Stimulated activated CD4-positive, alpha-beta T cell treated with anti-CD3 and anti-CD28 coated beads, Interleukin-1b, Interleukin-23, amount 100 ng/mL, for 4 hours (primary cell): ENCODE measurements at regions not wholly inside any gene's neighbourhood (a gene's known extent, or its start where the extent isn't known, plus 50 kb on each side); places are given as distances from the start of the nearest gene placed in this dataset.

Source experiments
- DNase-seq, 2 donors: peaks; one replicate each; pipeline ENCODE4 v3.0.0-alpha.2; 2020; ENCODE audit warnings: low read depth in 2 of 2

DNA sequence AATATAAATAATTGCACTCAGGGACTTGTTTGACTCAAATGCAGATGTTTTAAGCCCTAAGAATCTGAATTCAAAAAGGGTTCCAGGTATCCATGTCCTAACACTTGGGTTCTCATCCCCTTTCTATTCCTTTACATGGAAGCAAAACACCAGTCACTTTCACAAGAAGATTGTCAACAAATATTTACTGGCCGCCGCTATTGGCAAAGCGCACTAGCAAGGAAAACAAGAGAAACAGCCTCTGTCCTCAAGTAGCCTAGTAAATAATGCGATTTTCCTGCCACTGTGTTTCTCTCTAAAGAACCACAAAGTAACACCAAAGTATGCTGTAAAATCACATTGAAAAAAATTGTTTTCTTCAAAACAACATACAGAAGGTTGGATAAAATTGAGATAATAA lies 66.7 kb upstream of the EZH2 start:
- DNase-seq, result no peak

DNA sequence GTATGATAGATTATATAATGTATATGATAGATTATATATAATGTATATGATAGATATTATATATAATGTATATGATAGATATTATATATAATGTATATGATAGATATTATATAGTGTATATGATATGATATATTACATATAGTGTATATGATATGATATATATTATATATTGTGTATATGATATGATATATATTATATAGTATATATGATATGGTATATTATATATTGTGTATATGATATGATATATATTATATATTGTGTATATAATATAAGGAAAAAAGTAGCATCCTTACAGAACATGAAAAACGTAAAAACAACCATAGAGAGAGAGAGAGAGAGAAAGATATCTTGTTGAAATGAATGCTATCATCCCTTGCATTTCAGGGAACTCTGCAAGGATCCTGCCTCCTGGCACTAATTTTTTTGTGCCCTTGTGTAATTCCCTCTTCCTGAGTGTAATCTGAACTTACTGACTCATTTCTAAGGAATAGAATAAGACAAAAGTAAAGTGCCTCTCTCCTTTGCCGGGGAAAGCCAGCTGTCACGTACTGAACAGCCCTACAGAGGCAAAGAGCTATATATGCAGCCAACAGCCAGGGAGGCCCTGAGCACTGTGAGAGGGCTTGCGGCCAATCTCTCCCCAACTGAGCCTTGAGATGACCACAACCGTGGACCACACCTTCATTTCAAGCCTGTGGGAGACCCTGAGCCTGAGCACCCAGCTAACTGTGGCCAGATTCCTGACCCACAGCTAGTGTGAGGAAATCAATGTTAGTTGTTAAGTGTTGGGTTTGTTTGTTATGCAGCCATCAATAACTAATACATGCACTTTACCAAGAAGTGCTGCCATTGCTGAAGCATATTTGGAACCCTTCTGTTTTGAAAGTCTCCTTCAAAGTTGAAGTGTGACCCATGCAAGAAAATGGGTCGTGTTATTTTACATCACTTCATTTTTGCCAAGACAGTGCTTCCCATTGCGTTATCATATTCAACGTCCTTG lies 61.1 kb upstream of the EZH2 start:
- no peak for DNase-seq

GRCh38 chr7:148941598-148942275 lies 57.6 kb upstream of the EZH2 start:
- DNase-seq, result peak; percentile 37 to 41

DNA sequence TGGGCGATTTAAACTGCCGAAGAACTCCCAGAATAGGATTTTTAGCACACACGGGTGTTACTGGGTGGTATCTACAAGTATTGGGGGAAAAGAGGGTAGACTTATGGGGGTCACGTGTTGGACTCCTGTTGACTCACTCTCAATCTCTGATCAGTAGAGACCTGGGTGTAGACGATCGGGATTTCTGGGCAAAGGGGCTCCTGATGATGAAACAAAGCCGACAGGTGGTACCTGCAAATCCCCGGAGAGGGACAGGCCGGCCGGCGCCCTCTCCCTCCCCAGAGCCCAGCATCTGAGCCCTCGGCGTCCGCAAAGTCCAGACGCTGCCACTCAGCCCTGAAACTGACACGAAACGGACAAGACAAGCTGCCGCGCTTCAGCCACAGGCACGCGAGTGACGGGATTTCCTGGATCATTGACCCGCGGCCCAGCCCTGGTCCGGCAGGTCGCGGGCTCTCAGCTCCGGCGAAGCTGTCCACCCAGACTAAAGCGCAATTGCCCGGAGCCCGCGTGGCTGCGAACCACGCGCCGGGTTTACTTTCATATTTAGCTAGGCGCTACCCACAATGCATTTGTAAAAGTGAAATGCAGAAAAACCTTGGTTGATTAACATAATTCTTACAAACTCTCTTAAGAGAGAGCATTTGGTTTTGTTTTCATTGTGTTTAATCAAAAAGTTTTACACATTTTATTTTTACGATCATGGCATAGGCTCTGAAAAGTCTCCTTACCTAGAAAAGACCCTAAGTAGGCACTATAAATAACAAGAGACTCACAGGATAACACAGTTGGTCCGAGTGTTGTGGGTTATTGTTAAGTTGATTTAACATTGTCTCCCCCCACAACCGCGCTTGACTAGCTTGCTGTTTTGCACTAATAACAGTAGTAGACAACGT lies 56.9 kb upstream of the EZH2 start:
- DNase-seq, result peak; percentile 56 to 59

DNA sequence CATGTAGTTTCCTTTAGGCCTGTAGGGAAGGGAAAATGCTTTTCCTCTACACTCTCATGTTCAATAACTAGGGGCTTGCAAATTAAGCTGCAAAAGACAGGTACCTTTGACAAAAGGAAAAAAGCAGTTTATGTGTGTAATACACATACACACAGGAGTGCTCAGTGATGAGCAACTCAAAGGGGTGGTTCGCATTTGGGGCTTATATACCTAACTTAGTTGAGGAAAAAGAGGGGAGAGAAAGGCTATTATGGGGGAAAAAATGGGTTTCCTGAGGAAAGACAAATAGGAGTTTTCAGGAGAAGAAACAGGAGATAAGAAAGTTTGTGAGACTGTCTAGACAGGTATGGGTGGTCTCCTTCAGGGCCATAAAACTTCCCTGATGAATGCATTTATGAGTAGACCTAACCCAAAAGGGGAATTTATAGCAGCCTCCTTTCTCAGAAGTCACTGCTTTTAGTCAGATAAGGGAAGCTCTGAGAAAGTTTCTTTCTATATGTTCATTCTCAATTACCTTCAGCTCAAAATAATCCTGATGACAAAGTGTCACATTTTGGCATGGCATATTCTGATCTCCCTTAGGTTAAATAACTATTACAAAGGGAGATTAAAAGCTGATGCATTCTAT lies 55.2 kb upstream of the EZH2 start:
- DNase-seq, result no peak

DNA sequence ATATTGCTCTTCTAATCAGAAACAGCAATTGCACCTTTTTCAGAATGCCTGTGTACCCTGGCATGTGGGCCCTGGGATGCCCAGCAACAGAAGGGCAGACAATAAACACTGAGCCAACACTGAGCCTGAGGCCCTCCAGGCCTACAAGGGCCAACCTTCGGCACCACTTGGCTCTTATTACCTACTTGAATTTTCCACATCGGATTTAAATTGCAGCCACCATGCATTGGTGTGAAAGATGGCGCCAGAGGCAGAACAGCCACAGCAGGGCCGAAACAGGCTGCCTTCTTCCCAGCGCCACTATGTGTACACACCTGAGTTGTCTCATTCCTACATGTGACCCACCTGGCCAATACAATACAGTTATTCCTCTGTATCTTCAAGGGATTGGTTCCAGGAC lies 51.4 kb upstream of the EZH2 start:
- DNase-seq, result no peak
